GM21619 (cell line): ENCODE measurements at regions not wholly inside any gene's neighbourhood (a gene's known extent, or its start where the extent isn't known, plus 50 kb on each side); places are given as distances from the start of the nearest gene placed in this dataset.
"Not testable (repeated sequence)": the region's sequence is repeated elsewhere in the genome, so short reads cannot be mapped to it uniquely, and the experiment has no call there.

Experiments
- ATAC-seq: cut with Tn5 transposase; IDR thresholded peaks from one replicate; pipeline ENCODE4 v1.9.1; 2021; ENCODE audit not compliant: unreplicated experiment

- ATAC-seq = no peak
Observed at GRCh38 chrX:104392350-104392749, 137.6 kb upstream of the ESX1 start.

- ATAC-seq = no peak
Observed at GRCh38 chrX:104391906-104392305, 137.2 kb upstream of the ESX1 start.

- no peak for ATAC-seq
Observed at GRCh38 chrX:104376937-104377336, 122.2 kb upstream of the ESX1 start.

- ATAC-seq = no peak
Observed at GRCh38 chrX:104372547-104372946, 117.8 kb upstream of the ESX1 start.

- no peak for ATAC-seq
Observed at GRCh38 chrX:104370089-104370488, 115.4 kb upstream of the ESX1 start.

GRCh38 chrX:104360774-104361173 is 106.0 kb upstream of the ESX1 start:
- not testable (repeated sequence) for ATAC-seq

GRCh38 chrX:104359124-104359523 is 104.4 kb upstream of the ESX1 start:
- no peak for ATAC-seq

- no peak for ATAC-seq
Observed at GRCh38 chrX:104351173-104351769, 96.5 kb upstream of the ESX1 start.

GRCh38 chrX:104347860-104348259 is 93.1 kb upstream of the ESX1 start:
- no peak for ATAC-seq

GRCh38 chrX:104343428-104344129 is 88.8 kb upstream of the ESX1 start:
- ATAC-seq = peak; percentile 69

- ATAC-seq = no peak
Observed at GRCh38 chrX:104342065-104342464, 87.3 kb upstream of the ESX1 start.

- no peak for ATAC-seq
Observed at GRCh38 chrX:104335756-104336155, 81.0 kb upstream of the ESX1 start.

- no peak for ATAC-seq
Observed at GRCh38 chrX:104334971-104335370, 80.2 kb upstream of the ESX1 start.

GRCh38 chrX:104330966-104331365 is 76.2 kb upstream of the ESX1 start:
- ATAC-seq = no peak

GRCh38 chrX:104329731-104330130 is 75.0 kb upstream of the ESX1 start:
- ATAC-seq = no peak

GRCh38 chrX:104325213-104325585 is 70.5 kb upstream of the ESX1 start:
- ATAC-seq = no peak

- no peak for ATAC-seq
Observed at GRCh38 chrX:104324461-104325212, 69.9 kb upstream of the ESX1 start.

GRCh38 chrX:104319346-104319745 is 64.6 kb upstream of the ESX1 start:
- ATAC-seq = no peak

GRCh38 chrX:104318330-104319009 is 63.7 kb upstream of the ESX1 start:
- no peak for ATAC-seq

GRCh38 chrX:104316739-104317138 is 62.0 kb upstream of the ESX1 start:
- ATAC-seq = no peak

GRCh38 chrX:104315555-104315954 is 60.8 kb upstream of the ESX1 start:
- no peak for ATAC-seq
